ENCODE measurements at regions not wholly inside any gene's neighbourhood (a gene's known extent, or its start where the extent isn't known, plus 50 kb on each side); places are given as distances from the start of the nearest gene placed in this dataset.

- no peak for TF ChIP-seq CTCF (conservative IDR thresholded peaks at IDR 0.05; ENCODE audit: low read length)
- H3K4me3 ChIP-seq (ENCODE audit: low read length) = no peak overlapping the region
- DNase-seq (ENCODE audit: low read depth) = no peak
Observed at GRCh38 chr12:131603106-131603938, 107.6 kb upstream of the SFSWAP start.

GRCh38 chr12:131603939-131604795 is 106.7 kb upstream of the SFSWAP start:
- TF ChIP-seq CTCF (conservative IDR thresholded peaks at IDR 0.05; ENCODE audit: low read length) = no peak
- no peak overlapping the region for H3K4me3 ChIP-seq (ENCODE audit: low read length)
- no peak for DNase-seq (ENCODE audit: low read depth)

- no peak for TF ChIP-seq CTCF (conservative IDR thresholded peaks at IDR 0.05; ENCODE audit: low read length)
- DNase-seq (ENCODE audit: low read depth) = no peak
- no peak overlapping the region for H3K4me3 ChIP-seq (ENCODE audit: low read length)
Observed at GRCh38 chr12:131604859-131605258, 106.0 kb upstream of the SFSWAP start.

- no peak overlapping the region for H3K4me3 ChIP-seq (ENCODE audit: low read length)
- DNase-seq (ENCODE audit: low read depth) = no peak
- TF ChIP-seq CTCF (conservative IDR thresholded peaks at IDR 0.05; ENCODE audit: low read length) = no peak
Observed at GRCh38 chr12:131605304-131605829, 105.5 kb upstream of the SFSWAP start.

GRCh38 chr12:131606218-131606901 is 104.5 kb upstream of the SFSWAP start:
- no peak overlapping the region for H3K4me3 ChIP-seq (ENCODE audit: low read length)
- DNase-seq (ENCODE audit: low read depth) = no peak
- TF ChIP-seq CTCF (conservative IDR thresholded peaks at IDR 0.05; ENCODE audit: low read length) = no peak

GRCh38 chr12:131607658-131608447 is 103.0 kb upstream of the SFSWAP start:
- TF ChIP-seq CTCF (conservative IDR thresholded peaks at IDR 0.05; ENCODE audit: low read length) = no peak
- DNase-seq (ENCODE audit: low read depth) = no peak
- H3K4me3 ChIP-seq (ENCODE audit: low read length) = no peak overlapping the region

All from AG10803 (cell line).